Ascending aorta (tissue), 2 donors: ENCODE measurements at regions not wholly inside any gene's neighbourhood (a gene's known extent, or its start where the extent isn't known, plus 50 kb on each side); places are given as distances from the start of the nearest gene placed in this dataset.

Experiments
- DNase-seq, 2 donors: peaks; one replicate each; pipeline ENCODE4 v3.0.0-alpha.2; 2019; ENCODE audit warnings: low spot score in 2 of 2
- H3K27ac ChIP-seq, 2 donors: fragments of 200-600 bp; sonication (generic); one replicate each; pipeline ENCODE4 v1.5.1; 2016 to 2017; ENCODE audit warnings: mild to moderate bottlenecking in 1 of 2
- H3K27me3 ChIP-seq: fragments of 200-600 bp; sonication (generic); one replicate; pipeline ENCODE4 v1.5.1; 2017
- H3K36me3 ChIP-seq, 2 donors: fragments of 200-600 bp; sonication (generic); one replicate each; pipeline ENCODE4 v1.5.1; 2016
- H3K4me1 ChIP-seq, 2 donors: fragments of 200-600 bp; sonication (generic); one replicate each; pipeline ENCODE4 v1.5.1; 2016 to 2017; ENCODE audit warnings: mild to moderate bottlenecking in 1 of 2
- H3K4me3 ChIP-seq, 2 donors: fragments of 200-600 bp; sonication (generic); one replicate each; pipeline ENCODE4 v1.5.1; 2016 to 2017; ENCODE audit warnings: mild to moderate bottlenecking in 1 of 2
- H3K9me3 ChIP-seq, 2 donors: fragments of 200-600 bp; sonication (generic); one replicate each; pipeline ENCODE4 v1.5.1; 2016
- CTCF ChIP-seq, 3 experiments: fragments of 200-600 bp in 2 of 3; fragments of 450-650 bp in 1 of 3; sonication (generic) in 2 of 3; IDR thresholded peaks; one replicate each; pipeline ENCODE4 v1.5.1; 2016 to 2019; ENCODE audit warnings: antibody characterized with exemption in 3 of 3, mild to moderate bottlenecking in 1 of 3, moderate library complexity in 1 of 3
- intact Hi-C: fragments of 100-400 bp; cut with DNase I; formaldehyde crosslinking; loops from one replicate; pipeline ENCODE4 v1.15.1; 2023

GRCh38 chr16:79658301-79659033 lies 57.9 kb upstream of the MAF start:
- no peak for TF ChIP-seq CTCF (IDR thresholded peaks at IDR 0.05)
- no peaks in the 10 kb centered on the region for H3K36me3 ChIP-seq
- H3K4me1 ChIP-seq = no peaks in the 10 kb centered on the region
- no peak overlapping the region for H3K27ac ChIP-seq
- intact Hi-C loops = no loop called here
- H3K4me3 ChIP-seq = no peak overlapping the region
- H3K27me3 ChIP-seq = no peaks in the 10 kb centered on the region
- peak in 1 of 2 donors; percentile 54 for DNase-seq
- H3K9me3 ChIP-seq = no peaks in the 10 kb centered on the region

GRCh38 chr16:79656553-79657115 lies 56.1 kb upstream of the MAF start:
- no peak for TF ChIP-seq CTCF (IDR thresholded peaks at IDR 0.05)
- DNase-seq = no peak
- Histone ChIP-seq H3K36me3 (no peaks in the 10 kb centered on the region), H3K9me3 (no peaks in the 10 kb centered on the region), H3K4me1 (no peaks in the 10 kb centered on the region), H3K4me3 (no peak overlapping the region), H3K27me3 (no peaks in the 10 kb centered on the region), H3K27ac (no peak overlapping the region)
- intact Hi-C loops = no loop called here

- H3K4me1 ChIP-seq = peaks cover 0 to 5% of the 10 kb centered on the region in 2 donors
- no peak for TF ChIP-seq CTCF (IDR thresholded peaks at IDR 0.05)
- intact Hi-C loops = no loop called here
- no peak overlapping the region for H3K27ac ChIP-seq
- H3K27me3 ChIP-seq = no peaks in the 10 kb centered on the region
- no peaks in the 10 kb centered on the region for H3K36me3 ChIP-seq
- H3K4me3 ChIP-seq = no peak overlapping the region
- H3K9me3 ChIP-seq = no peaks in the 10 kb centered on the region
- no peak for DNase-seq
These were observed 52.9 kb upstream of the MAF start for GRCh38 chr16:79653373-79653891.

- Histone ChIP-seq H3K9me3 (no peaks in the 10 kb centered on the region), H3K36me3 (no peaks in the 10 kb centered on the region), H3K4me3 (no peak overlapping the region), H3K27me3 (no peaks in the 10 kb centered on the region), H3K4me1 (peaks cover 0 to 5% of the 10 kb centered on the region in 2 donors), H3K27ac (no peak overlapping the region)
- peak; percentile 46 to 82 for DNase-seq
- no peak for TF ChIP-seq CTCF (IDR thresholded peaks at IDR 0.05)
- intact Hi-C loops = no loop called here
These were observed 50.8 kb upstream of the MAF start for GRCh38 chr16:79651363-79651762.
